Endothelial cell of umbilical vein (primary cell): ENCODE measurements at regions not wholly inside any gene's neighbourhood (a gene's known extent, or its start where the extent isn't known, plus 50 kb on each side); places are given as distances from the start of the nearest gene placed in this dataset.

ENCODE experiments used
- BruUV-seq: library from RNA; stranded (reverse); fragments of 400-500 nt; replicated peaks from 2 replicates; lab custom pipeline; 2021; lab: Mats Ljungman, UMichigan
- CTCF ChIA-PET: fragments of 300-600, 350-600 bp; sonication (Branson Sonifier 250); formaldehyde crosslinking; loops from one replicate; lab custom pipeline; 2021; ENCODE audit warnings: antibody characterized with exemption, inconsistent platforms; lab: Charles Lee
- POLR2A ChIA-PET: fragments of 300-600, 350-600 bp; sonication (Branson Sonifier 250); formaldehyde crosslinking; loops from one replicate; lab custom pipeline; 2021; ENCODE audit warnings: antibody characterized with exemption, inconsistent platforms; lab: Charles Lee
- DNase-seq: peaks from one replicate; pipeline ENCODE4 v3.0.0-alpha.2; 2011; ENCODE audit warnings: low read depth, low spot score
- FAIRE-seq: peaks from 2 replicates; lab custom pipeline; 2011; peaks lifted over from hg19 to GRCh38; lab: Jason Lieb, UNC
- H2AFZ ChIP-seq: 2 replicates; pipeline ENCODE4 v1.6.0; 2012; ENCODE audit warnings: low read depth, low read length, control low read depth, inconsistent platforms
- H3K27ac ChIP-seq: 2 replicates; pipeline ENCODE4 v1.5.1; 2011; ENCODE audit warnings: low read depth, mild to moderate bottlenecking, control low read depth, low read length, moderate library complexity; ENCODE audit not compliant: insufficient read depth
- H3K27me3 ChIP-seq, 2 experiments: 2 replicates each; pipeline versions ENCODE4 v1.6.0 to v1.6.1; 2011; ENCODE audit warnings: low read length in 2 of 2, mixed read lengths in 1 of 2; ENCODE audit not compliant: control insufficient read depth in 2 of 2, insufficient read depth in 2 of 2
- H3K36me3 ChIP-seq, 2 experiments: 2 replicates in 1 of 2; 3 replicates in 1 of 2; pipeline ENCODE4 v1.5.1; 2011; ENCODE audit warnings: low read length in 2 of 2, mild to moderate bottlenecking in 1 of 2, moderate library complexity in 1 of 2; ENCODE audit not compliant: control insufficient read depth in 2 of 2, insufficient read depth in 2 of 2; ENCODE audit errors: extremely low read depth in 1 of 2
- H3K4me1 ChIP-seq: 3 replicates; pipeline ENCODE4 v1.5.1; 2011; ENCODE audit warnings: mild to moderate bottlenecking, low read length; ENCODE audit not compliant: control insufficient read depth, insufficient read depth; ENCODE audit errors: extremely low read depth
- H3K4me2 ChIP-seq: 2 replicates; pipeline ENCODE4 v1.6.1; 2011; ENCODE audit warnings: low read length, control low read depth, mixed read lengths; ENCODE audit not compliant: insufficient read depth
- H3K4me3 ChIP-seq, 3 experiments: fragments of 200-600 bp in 1 of 3; sonication (generic), shearing (Covaris generic) in 1 of 3; replicated peaks in 1 of 3; 2 replicates each; pipeline ENCODE4 v1.5.1; 2011 to 2016; ENCODE audit warnings: control low read depth in 3 of 3, low read length in 3 of 3, mild to moderate bottlenecking in 2 of 3, inconsistent platforms in 1 of 3, low read depth in 1 of 3, moderate library complexity in 1 of 3; ENCODE audit not compliant: insufficient read depth in 1 of 3
- H3K79me2 ChIP-seq: 2 replicates; pipeline ENCODE4 v1.6.0; 2012; ENCODE audit warnings: low read length, inconsistent platforms; ENCODE audit not compliant: control insufficient read depth, insufficient read depth
- H3K9ac ChIP-seq: replicated peaks from 2 replicates; pipeline ENCODE3; 2011; ENCODE audit warnings: low read length, control low read depth; ENCODE audit not compliant: insufficient read depth; ENCODE audit errors: extremely low read depth
- H3K9me1 ChIP-seq: replicated peaks from 3 replicates; pipeline ENCODE4 v1.6.0; 2011; ENCODE audit warnings: mild to moderate bottlenecking, low read length; ENCODE audit not compliant: control insufficient read depth, insufficient read depth; ENCODE audit errors: extremely low read depth
- H3K9me3 ChIP-seq: replicated peaks from 2 replicates; pipeline ENCODE4 v1.5.1; 2012; ENCODE audit warnings: low read length, inconsistent platforms; ENCODE audit not compliant: control insufficient read depth, insufficient read depth
- H4K20me1 ChIP-seq: replicated peaks from 2 replicates; pipeline ENCODE3; 2011; ENCODE audit warnings: mild to moderate bottlenecking, low read length; ENCODE audit not compliant: control insufficient read depth, insufficient read depth; ENCODE audit errors: extremely low read depth
- EZH2 ChIP-seq: IDR thresholded peaks from 2 replicates; pipeline ENCODE4 v1.6.1; 2012; ENCODE audit warnings: borderline replicate concordance, low read depth, mild to moderate bottlenecking, moderate library complexity, low read length, inconsistent platforms; ENCODE audit not compliant: severe bottlenecking
- FOS ChIP-seq: IDR thresholded peaks from 2 replicates; pipeline ENCODE4 v1.6.1; 2011; ENCODE audit warnings: mild to moderate bottlenecking, low read length, moderate library complexity, borderline replicate concordance; ENCODE audit not compliant: insufficient read depth
- GATA2 ChIP-seq: IDR thresholded peaks from 2 replicates; pipeline ENCODE4 v1.7.0; 2011; ENCODE audit warnings: low read depth, mild to moderate bottlenecking, moderate library complexity, mixed read lengths, low read length; ENCODE audit not compliant: insufficient read length, insufficient read depth
- JUN ChIP-seq: IDR thresholded peaks from 2 replicates; pipeline ENCODE4 v1.6.1; 2011; ENCODE audit warnings: borderline replicate concordance, low read depth; ENCODE audit not compliant: insufficient read length, insufficient read depth
- MYC ChIP-seq: IDR thresholded peaks from one replicate; pipeline ENCODE4 v1.6.1; 2011; ENCODE audit warnings: mild to moderate bottlenecking, low read depth, low read length
- POLR2A ChIP-seq: IDR thresholded peaks from 2 replicates; pipeline ENCODE4 v1.6.1; 2012; ENCODE audit warnings: low read depth, mild to moderate bottlenecking, control low read depth, low read length
- POLR2AphosphoS5 ChIP-seq: IDR thresholded peaks from 2 replicates; pipeline ENCODE4 v1.6.1; 2012; ENCODE audit warnings: low read depth, mild to moderate bottlenecking, control low read depth, low read length, moderate library complexity; ENCODE audit not compliant: insufficient read depth
- dilution Hi-C: fragments of 300-500 bp; cut with MboI; formaldehyde crosslinking; loops from one replicate; pipeline ENCODE4 v1.15.0; 2019; ENCODE audit warnings: low sequenced_read_pairs; ENCODE audit not compliant: extremely low pct_ligation_motif_present
- intact Hi-C: fragments of 100-400 bp; cut with micrococcal nuclease; formaldehyde crosslinking; loops from one replicate; pipeline ENCODE4 v1.10.0; 2022
- TF ChIP-seq, protein P1 (sequence below), 2 donors: IDR thresholded peaks; 1 replicate in 1 of 2; 2 replicates in 1 of 2; pipeline ENCODE4 v1.5.1; 2011; ENCODE audit warnings: low read length in 2 of 2, mild to moderate bottlenecking in 2 of 2, moderate library complexity in 2 of 2, control low read depth in 1 of 2, inconsistent platforms in 1 of 2, low read depth in 1 of 2; ENCODE audit not compliant: insufficient read depth in 1 of 2; ENCODE audit errors: extremely low read depth in 1 of 2
- TF ChIP-seq, protein P2 (sequence below): IDR thresholded peaks from 2 replicates; pipeline ENCODE4 v1.6.1; 2011; ENCODE audit not compliant: insufficient read depth, insufficient read length

DNA sequence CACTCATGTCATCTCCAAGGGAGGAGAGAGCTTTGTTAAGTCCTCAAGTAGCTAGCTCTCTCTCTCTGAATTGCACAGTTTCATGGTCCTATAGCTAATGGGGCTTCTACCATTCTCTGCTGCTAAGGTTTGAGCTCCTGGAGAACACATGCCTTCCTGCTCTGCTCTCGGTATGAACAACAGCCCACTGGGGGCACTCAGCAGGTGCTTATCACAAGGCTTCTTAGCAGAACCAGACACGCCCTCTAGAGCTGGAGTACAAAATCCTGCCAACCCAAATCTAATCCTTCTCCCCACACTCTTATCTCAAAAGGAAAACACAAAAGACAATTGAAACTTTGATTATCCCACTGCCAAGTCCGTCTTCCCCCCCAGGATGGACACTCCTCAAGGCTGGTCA, 176.5 kb downstream of the HS3ST1 start:
- no peak overlapping the region for H3K9ac ChIP-seq
- DNase-seq (no peak), FAIRE-seq (no peak)
- no peaks in the 10 kb centered on the region for H3K9me3 ChIP-seq
- no peak overlapping the region for H3K27ac ChIP-seq
- H3K4me2 ChIP-seq: no peak overlapping the region
- H3K36me3 ChIP-seq: no peaks in the 10 kb centered on the region
- H3K4me1 ChIP-seq: no peaks in the 10 kb centered on the region
- no peaks in the 10 kb centered on the region for H3K9me1 ChIP-seq
- BruUV-seq: no TSS peak
- intact Hi-C loops (no loop called here), dilution Hi-C loops (no loop called here)
- no peaks in the 10 kb centered on the region for H3K79me2 ChIP-seq
- H3K27me3 ChIP-seq: no peaks in the 10 kb centered on the region
- H2AFZ ChIP-seq: no peak overlapping the region
- CTCF ChIA-PET: no interaction called here
- no peaks in the 10 kb centered on the region for H4K20me1 ChIP-seq
- H3K4me3 ChIP-seq: no peak overlapping the region
- POLR2A ChIA-PET: no interaction called here
- TF ChIP-seq POLR2AphosphoS5: no peak
- TF ChIP-seq MYC: no peak
- TF ChIP-seq JUN: no peak
- TF ChIP-seq, protein P1, sequence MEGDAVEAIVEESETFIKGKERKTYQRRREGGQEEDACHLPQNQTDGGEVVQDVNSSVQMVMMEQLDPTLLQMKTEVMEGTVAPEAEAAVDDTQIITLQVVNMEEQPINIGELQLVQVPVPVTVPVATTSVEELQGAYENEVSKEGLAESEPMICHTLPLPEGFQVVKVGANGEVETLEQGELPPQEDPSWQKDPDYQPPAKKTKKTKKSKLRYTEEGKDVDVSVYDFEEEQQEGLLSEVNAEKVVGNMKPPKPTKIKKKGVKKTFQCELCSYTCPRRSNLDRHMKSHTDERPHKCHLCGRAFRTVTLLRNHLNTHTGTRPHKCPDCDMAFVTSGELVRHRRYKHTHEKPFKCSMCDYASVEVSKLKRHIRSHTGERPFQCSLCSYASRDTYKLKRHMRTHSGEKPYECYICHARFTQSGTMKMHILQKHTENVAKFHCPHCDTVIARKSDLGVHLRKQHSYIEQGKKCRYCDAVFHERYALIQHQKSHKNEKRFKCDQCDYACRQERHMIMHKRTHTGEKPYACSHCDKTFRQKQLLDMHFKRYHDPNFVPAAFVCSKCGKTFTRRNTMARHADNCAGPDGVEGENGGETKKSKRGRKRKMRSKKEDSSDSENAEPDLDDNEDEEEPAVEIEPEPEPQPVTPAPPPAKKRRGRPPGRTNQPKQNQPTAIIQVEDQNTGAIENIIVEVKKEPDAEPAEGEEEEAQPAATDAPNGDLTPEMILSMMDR (IDR thresholded peaks at IDR 0.05; ENCODE audit: extremely low read depth in 1 of 2, insufficient read depth in 1 of 2, low read depth in 1 of 2, low read length in 2 of 2): no peak
- TF ChIP-seq, protein P2, sequence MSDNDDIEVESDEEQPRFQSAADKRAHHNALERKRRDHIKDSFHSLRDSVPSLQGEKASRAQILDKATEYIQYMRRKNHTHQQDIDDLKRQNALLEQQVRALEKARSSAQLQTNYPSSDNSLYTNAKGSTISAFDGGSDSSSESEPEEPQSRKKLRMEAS: no peak
- no peak for TF ChIP-seq EZH2
- TF ChIP-seq POLR2A: no peak
- no peak for TF ChIP-seq FOS
- no peak for TF ChIP-seq GATA2
